Hematopoietic multipotent progenitor cell treated with erythropoietin and hydrocortisone succinate and interleukin-3 and kit ligand, for 17 days (in vitro differentiated cells): ENCODE measurements at regions not wholly inside any gene's neighbourhood (a gene's known extent, or its start where the extent isn't known, plus 50 kb on each side); places are given as distances from the start of the nearest gene placed in this dataset.
"Not testable (repeated sequence)": the region's sequence is repeated elsewhere in the genome, so short reads cannot be mapped to it uniquely, and the experiment has no call there.

Source experiments
- DNase-seq: peaks from one replicate; pipeline ENCODE4 v3.0.0-alpha.2; 2015; ENCODE audit warnings: low spot score

DNA sequence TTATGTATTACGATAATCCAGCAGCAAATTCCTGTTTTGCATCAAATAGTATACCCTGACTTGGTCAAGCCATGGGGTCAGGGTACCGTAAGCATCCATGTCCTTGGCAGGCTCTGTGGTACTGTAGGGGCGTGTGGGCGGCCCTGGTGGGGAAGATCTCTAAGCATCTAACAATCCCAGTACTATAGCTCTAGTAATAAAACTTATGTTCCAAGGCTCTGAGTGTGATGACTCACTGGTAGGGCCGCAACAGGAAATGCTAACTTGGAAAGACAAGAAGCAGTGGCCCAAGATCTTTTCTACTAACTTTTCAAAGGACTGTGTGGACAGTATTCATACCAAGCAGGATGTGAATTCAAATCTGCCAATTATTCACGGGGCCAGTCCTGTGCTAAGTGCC is 63.8 kb downstream of the CLEC18A start:
- DNase-seq, result not testable (repeated sequence)

DNA sequence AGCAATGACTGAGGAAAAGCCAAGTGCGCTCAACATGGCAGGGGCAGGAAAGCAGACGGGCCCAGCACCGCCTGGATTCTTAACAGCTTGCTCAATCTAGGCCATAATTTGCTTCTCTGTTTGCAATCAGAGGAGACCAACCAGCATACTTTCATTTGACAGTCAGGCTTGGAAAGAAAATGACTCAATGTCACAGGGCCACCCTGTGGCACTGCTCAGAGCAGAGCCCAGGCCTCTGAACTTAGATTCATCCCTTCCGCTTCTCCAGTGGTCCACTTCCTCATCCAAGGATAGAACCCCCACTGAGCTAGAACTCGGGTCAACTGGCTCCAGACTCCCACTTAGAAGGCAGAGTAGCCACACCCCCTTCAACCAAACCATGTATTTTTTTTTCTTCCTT is 65.6 kb downstream of the CLEC18A start:
- not testable (repeated sequence) for DNase-seq

DNA sequence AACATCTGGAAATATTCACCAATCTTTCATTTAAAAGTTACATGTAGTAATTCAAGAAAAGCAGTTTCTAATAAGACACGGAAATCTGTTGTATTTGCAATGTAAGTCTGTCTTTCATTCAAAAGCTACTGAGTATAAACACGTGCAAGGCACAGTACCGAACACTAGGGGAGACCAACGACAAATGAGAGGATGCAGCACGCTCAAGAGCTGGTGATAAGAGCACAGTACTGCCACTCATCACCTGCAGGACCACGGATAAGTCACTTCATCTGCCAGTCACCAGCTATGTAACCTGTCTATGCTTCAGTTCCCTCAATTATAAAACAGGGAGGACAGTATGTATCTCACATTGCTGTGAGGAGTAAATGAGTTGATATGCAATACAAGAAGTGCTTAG is 67.1 kb downstream of the CLEC18A start:
- peak; percentile 20 for DNase-seq

DNA sequence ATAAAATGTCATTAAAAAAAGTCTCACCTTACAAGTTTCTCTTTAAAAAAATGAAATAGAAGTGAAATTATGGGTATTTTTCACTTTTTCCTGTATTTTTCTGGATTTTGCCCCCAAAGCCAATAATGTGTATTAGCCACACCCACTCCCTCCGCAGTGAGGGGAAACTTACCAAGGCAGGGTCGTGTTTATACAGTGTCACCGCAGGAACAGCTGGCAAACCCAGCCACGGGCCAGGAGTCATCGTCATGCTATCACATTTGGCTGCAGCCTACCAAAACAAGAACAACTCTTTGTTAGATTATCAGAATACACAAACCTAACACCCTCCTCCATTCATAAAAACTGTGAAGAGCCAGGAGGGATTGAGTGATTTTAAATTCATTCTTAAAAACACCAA is 72.1 kb downstream of the CLEC18A start:
- DNase-seq, result not testable (repeated sequence)

DNA sequence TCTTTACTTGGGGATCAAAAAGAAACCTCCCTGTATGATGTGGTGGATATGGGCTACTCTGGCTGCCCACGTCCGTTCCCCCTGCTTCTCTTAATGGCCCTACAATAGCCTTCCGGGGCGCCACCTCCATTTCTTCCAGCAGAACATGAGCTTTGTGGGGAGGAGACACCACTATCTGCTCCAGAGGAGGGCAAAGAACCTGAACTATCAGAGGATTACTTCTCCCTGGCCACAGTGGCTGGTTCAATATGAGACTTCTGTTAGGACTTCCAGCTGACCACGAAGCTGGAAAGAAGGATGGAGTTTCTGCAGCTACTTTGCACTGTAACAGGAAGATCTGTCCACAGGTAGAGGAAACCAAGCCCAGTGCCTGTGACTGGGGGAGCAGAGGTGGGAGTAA is 72.8 kb downstream of the CLEC18A start:
- DNase-seq, result not testable (repeated sequence)

DNA sequence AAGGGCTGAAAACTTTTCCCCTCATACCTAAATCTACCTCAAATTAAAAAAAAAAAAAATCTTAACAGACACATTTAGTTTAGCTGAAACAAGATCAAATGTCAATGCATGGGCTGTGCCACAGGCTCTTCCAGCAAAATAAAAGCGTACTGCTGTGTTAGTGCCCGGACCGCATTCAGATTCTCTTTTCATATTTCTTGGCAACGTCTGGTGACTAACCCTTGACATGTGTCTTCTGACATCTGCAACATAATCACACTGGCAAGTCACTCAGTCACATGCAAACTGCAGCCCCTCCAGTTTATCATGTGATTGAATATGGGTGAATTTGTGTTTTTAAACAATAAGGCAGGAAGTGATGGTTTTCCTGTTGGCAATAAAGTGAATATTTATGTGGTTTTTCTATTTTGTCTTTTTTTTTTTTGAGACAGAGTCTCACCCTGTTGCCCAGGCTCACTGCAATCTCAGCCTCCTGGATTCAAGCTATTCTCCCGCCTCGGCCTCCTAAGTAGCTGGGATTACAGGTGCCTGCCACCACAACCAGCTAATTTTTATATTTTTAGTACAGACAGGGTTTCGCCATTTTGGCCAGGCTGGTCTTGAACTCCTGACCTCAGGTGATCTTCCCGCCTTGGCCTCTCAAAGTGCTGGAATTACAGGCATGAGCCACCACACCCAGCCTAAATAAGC is 75.2 kb downstream of the CLEC18A start:
- DNase-seq, result not testable (repeated sequence)

DNA sequence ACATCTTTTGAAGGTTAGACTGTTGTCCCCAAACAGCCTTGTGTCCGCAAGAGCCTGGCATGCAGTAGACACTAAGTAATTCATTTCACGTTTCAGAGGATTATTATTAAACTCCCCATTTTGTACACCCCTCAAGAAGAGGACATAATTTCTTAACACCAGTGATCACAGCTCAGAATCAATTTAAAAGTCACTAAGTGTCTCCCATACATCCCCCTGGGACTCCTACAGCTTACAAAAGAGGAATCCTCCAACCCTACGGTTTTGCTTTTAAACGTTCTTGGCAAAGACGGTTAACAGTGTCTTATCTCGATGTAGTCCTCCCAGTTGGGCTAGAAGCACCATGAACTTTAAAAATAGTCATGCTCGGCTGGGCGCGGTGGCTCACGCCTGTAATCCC is 81.2 kb upstream of the PDPR start:
- DNase-seq, result not testable (repeated sequence)

DNA sequence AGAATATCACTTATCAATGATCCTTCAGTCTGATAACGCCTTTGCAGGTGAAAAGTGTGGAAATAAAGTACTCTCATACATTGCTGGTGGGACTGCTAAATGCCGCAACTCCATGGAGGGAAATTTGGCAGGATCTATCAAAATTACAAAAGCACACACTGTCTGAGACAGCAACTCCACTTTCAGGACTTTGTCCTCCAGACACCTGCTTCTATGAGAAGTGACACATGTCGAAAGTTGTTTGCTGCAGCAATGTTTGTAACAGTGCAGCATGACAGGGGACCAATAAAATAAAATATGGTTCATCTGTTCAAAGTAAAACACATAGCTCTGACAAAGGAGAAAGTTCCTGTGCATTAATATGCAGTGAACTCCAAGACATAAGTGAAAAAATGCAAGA is 76.2 kb upstream of the PDPR start:
- not testable (repeated sequence) for DNase-seq

DNA sequence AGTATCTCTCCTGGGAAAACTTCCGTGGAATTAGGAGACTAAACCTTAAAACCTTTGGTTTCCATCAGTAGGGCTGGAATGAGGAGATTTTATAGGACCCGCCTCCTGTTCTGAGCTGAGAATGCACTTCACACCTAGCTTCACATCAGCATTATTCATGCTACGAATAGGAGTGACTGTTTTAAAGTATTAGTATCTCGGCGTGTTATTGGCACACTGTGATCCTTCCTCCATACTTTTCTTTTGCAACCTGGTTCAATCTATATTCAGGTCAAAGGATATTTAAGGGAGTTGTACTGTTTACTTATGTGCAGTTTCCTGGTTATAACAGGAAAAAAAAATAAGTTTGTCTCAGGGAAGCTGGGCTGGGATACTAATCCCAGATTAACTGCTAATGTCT is 73.6 kb upstream of the PDPR start:
- DNase-seq, result not testable (repeated sequence)

DNA sequence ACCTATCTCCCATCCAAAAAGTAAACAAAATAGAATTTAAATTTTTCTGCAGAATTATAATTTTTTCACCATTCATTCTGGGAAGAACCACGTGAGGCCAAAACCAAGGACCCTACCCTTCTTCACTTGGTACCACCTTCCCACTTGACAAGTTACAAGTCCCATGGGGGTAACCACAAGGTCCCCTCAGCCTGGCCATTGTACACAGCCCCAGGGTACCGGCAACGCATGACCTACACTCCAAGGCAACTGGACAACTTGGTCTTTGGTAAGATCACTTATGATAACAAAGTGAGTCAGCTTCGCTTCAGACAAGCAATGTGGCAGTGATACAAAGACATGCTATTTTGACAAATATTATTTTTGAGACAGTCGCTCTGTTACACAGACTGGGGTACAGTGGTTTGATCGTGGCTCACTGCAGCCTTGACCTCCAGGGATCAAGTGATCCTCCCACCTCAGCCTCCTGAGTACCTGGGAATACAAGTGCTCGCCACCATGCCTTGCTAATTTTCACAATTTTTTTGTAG is 70.5 kb upstream of the PDPR start:
- DNase-seq, result not testable (repeated sequence)

DNA sequence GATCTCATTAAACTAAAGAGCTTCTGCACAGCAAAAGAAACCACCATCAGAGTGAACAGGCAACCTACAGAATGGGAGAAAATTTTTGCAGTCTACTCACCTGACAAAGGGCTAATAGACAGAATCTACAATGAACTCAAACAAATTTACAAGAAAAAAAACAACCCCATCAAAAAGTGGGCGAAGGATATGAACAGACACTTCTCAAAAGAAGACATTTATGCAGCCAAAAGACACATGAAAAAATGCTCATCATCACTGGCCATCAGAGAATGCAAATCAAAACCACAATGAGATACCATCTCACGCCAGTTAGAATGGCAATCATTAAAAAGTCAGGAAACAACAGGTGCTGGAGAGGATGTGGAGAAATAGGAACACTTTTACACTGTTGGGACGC is 67.6 kb upstream of the PDPR start:
- DNase-seq, result not testable (repeated sequence)

DNA sequence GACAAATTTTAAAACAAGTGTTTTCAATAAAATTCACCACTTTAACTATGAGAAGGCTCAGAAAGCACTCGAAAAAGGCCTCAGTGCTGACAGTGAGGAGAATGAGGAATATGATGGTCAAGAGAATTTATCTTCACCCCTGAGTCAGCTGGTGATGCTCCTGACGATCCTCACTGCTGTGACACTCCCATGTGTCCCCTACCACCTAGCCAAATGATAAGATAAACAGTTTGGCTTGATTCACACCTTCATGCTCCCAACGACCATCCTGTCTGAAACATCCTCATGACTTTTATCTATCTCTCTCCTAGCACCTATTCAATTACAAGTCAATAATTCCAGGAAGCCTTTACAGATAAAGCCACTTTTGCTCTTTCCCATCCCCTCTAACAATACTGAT is 66.0 kb upstream of the PDPR start:
- DNase-seq, result not testable (repeated sequence)

DNA sequence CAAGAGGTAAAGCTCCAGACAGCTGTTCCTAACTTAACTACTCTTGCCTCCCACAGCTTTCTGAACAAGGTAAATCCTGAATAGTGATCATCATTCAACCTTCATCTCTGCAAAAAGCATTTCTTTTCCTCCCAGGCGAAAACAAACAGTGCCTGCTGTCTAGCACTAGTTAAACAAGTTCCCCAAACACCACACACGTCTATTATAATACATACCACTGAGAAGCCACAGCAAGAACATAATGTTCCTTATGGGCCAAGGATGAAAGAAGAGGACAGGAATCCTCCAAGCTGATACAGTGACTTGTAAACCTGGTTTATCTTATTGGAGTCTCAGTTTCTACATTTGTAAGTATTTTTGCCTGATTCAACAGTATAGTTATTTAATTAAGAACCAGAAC is 56.1 kb upstream of the PDPR start:
- DNase-seq, result not testable (repeated sequence)

DNA sequence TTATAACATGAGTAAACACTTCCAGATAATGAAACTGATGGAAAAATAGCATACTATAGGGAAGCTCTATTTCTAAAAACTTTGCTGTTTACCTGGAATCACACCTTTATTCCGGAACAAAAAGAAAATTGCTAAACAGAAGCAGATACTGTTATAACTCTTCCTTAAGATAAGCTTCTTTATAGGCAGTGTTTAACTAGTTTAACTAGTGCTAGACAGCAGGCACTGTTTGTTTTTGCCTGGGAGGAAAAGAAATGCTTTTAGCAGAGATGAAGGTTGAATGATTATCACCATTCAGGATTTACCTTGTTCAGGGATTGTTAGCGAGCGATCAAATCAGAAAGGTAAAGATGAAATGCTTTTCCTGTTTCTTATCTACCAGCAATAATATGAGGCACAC is 54.7 kb upstream of the PDPR start:
- DNase-seq, result not testable (repeated sequence)

DNA sequence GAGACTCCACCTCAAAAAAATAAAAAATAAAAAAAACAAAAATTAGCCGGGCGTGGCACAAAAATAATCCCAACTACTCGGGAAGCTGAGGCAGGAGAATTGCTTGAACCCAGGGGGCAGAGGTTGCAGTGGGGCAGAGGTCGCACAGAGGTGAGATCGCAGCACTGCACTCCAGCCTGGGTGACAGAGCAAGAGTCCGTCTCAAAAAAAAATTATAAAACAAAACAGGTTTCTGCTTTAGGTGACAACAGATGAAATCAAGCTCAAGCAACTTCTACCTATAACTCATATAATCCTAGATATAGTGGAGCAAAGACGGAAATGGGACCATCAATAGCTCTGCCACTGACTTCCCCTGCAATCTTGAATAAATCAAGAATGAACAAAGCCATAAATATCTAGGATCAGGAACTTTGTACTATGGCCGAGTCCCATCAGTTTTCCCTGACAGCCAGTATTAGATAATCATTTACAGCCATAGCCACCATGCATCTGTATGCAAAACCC is 53.6 kb upstream of the PDPR start:
- not testable (repeated sequence) for DNase-seq

DNA sequence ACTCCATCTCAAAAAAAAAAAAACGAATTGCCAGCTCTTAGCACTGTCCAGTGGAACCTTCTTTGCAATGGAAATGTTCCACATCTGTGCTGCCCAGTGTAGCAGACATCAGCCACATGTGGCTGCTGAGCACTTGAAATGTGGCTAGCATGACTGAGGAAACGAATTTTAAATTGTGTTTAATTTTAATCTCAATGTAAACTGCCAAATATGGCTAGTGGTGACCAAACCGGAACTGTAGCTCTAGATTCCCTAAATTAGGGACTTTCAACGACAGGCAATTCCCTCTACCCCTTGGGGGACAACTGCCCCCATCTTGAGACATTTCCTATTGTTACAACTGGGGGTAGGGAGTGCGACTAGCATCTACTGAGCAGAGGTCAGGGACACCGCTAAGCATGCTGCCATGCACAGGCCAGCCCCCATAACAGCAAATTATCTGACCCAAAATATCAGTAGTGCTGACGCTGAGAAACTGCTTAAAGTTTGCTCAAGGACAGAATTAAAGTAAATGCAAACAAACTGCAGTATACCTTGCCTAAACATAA is 52.4 kb upstream of the PDPR start:
- DNase-seq, result not testable (repeated sequence)

DNA sequence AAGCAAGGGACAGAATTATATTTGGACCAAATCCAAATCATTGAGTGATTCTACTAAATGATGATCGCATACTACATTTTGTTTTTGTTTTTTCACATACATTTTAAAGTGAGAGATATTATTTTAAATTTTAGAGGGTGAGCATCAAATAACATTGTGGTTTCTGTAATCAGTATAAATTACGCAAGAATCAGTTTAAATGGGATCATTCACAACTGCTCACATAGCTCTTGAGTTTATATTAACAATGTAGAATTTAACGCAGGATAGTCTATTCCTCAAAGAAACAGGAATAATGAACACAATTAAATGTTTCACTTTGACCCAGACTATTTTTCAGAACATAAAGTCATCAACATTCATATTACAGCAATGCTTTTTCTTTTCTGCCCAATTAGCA is 51.2 kb upstream of the PDPR start:
- DNase-seq, result not testable (repeated sequence)
